GM13977 (cell line): ENCODE measurements at regions not wholly inside any gene's neighbourhood (a gene's known extent, or its start where the extent isn't known, plus 50 kb on each side); places are given as distances from the start of the nearest gene placed in this dataset.

Experiments used
- DNase-seq: peaks from one replicate; pipeline ENCODE4 v3.0.0; 2012; ENCODE audit warnings: low spot score
- CTCF ChIP-seq: IDR thresholded peaks from 2 replicates; pipeline ENCODE4 v1.5.1; 2012; ENCODE audit warnings: mild to moderate bottlenecking, control low read depth; ENCODE audit not compliant: insufficient read depth; ENCODE audit errors: extremely low read depth, missing control alignments
- in situ Hi-C: fragments of 300-500 bp; cut with MboI; formaldehyde crosslinking; loops from one replicate; pipeline ENCODE4 v1.12.0; 2022; ENCODE audit warnings: low sequenced_read_pairs, low pct_unique_long_range_greater_than_20kb, mixed read lengths, inconsistent platforms; ENCODE audit not compliant: unreplicated experiment

- no peak for DNase-seq
- TF ChIP-seq CTCF, result no peak
- in situ Hi-C loops, result no loop called here
Measured at GRCh38 chr5:33227247-33227646, 213.5 kb upstream of the TARS1 start.

- no peak for TF ChIP-seq CTCF
- DNase-seq, result no peak
- in situ Hi-C loops, result no loop called here
Measured at GRCh38 chr5:33227746-33228145, 213.0 kb upstream of the TARS1 start.

DNA sequence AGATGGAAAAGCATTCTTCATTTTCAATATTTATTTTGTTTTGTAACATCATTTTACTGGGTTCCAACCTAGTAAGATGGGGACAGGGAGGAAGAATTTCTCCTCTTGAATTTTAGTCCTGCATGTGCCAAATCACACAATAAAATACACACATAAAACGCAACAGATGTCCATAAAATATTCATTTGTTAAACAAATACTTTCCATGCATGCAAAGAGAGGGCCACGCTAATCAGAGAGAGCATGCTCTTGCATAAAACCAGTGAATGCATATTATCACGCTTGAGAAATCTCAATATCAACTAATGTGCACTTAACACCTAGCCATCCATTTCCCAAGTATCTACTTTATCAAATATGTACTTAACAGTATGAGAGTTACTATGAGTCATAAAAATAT, 212.6 kb upstream of the TARS1 start:
- TF ChIP-seq CTCF, result no peak
- no peak for DNase-seq
- in situ Hi-C loops, result no loop called here

DNA sequence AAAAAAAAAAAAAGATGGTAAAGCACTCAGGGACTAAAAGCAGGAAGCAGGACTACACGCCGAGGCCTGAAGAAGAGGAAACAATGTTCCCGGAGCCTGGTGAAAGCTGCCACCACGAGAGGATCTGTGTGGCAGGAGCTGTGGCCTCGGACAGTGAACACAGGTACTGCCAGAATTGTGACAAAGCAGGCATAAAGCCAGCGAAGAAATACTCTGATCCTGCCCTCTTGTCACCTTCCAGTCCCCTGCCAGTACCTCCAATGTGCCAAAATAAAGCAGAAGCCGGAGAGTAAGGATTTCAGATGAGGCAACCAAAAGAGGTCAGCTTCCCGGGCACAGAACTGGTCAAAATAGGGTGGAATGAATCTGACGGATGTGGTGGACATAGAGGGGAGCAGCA, 211.5 kb upstream of the TARS1 start:
- in situ Hi-C loops, result no loop called here
- DNase-seq, result no peak
- TF ChIP-seq CTCF, result no peak

- in situ Hi-C loops, result no loop called here
- no peak for TF ChIP-seq CTCF
- no peak for DNase-seq
Measured at GRCh38 chr5:33230467-33231078, 210.2 kb upstream of the TARS1 start.

DNA sequence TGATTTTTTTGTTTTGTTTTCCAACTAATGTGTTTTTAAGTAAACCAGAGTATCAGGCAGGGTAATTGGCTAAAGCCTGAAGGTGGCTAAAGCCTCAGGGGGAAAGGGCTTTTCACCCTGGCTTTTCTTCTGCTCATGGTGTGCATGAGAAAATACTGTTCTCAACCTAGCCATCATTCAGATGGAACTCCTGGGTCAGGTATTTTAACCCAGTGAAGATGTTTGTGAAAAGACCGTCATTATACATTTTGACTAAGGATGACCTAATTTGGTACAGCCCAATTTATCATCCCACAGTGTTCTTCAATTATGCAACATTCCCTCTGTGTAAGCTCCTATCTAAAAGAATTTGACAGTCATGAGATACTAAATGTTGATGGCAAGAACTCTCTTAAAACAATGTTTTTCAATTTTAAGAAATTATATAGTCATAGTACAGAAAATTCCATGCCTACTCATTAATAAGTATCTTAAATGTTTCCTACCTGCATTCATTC, 209.5 kb upstream of the TARS1 start:
- no peak for DNase-seq
- no peak for TF ChIP-seq CTCF

More for the DNA sequence above, 209.5 kb upstream of the TARS1 start:
- in situ Hi-C loops, result no loop called here
